Endothelial cell of umbilical vein (primary cell): ENCODE measurements at regions not wholly inside any gene's neighbourhood (a gene's known extent, or its start where the extent isn't known, plus 50 kb on each side); places are given as distances from the start of the nearest gene placed in this dataset.

ENCODE experiments used
- EZH2 ChIP-seq: IDR thresholded peaks from 2 replicates; pipeline ENCODE4 v1.6.1; 2012; ENCODE audit warnings: borderline replicate concordance, low read depth, mild to moderate bottlenecking, moderate library complexity, low read length, inconsistent platforms; ENCODE audit not compliant: severe bottlenecking
- GATA2 ChIP-seq: IDR thresholded peaks from 2 replicates; pipeline ENCODE4 v1.7.0; 2011; ENCODE audit warnings: low read depth, mild to moderate bottlenecking, moderate library complexity, mixed read lengths, low read length; ENCODE audit not compliant: insufficient read length, insufficient read depth
- POLR2A ChIP-seq: IDR thresholded peaks from 2 replicates; pipeline ENCODE4 v1.6.1; 2012; ENCODE audit warnings: low read depth, mild to moderate bottlenecking, control low read depth, low read length
- POLR2AphosphoS5 ChIP-seq: IDR thresholded peaks from 2 replicates; pipeline ENCODE4 v1.6.1; 2012; ENCODE audit warnings: low read depth, mild to moderate bottlenecking, control low read depth, low read length, moderate library complexity; ENCODE audit not compliant: insufficient read depth
- TF ChIP-seq, protein P1 (sequence below): IDR thresholded peaks from 2 replicates; pipeline ENCODE4 v1.6.1; 2011; ENCODE audit not compliant: insufficient read depth, insufficient read length
- TF ChIP-seq, protein P2 (sequence below), 2 donors: IDR thresholded peaks; 1 replicate in 1 of 2; 2 replicates in 1 of 2; pipeline ENCODE4 v1.5.1; 2011; ENCODE audit warnings: low read length in 2 of 2, mild to moderate bottlenecking in 2 of 2, moderate library complexity in 2 of 2, control low read depth in 1 of 2, inconsistent platforms in 1 of 2, low read depth in 1 of 2; ENCODE audit not compliant: insufficient read depth in 1 of 2; ENCODE audit errors: extremely low read depth in 1 of 2

GRCh38 chr1:201625851-201626251 is 86.9 kb downstream of the NAV1 start:
- TF ChIP-seq, protein P1, sequence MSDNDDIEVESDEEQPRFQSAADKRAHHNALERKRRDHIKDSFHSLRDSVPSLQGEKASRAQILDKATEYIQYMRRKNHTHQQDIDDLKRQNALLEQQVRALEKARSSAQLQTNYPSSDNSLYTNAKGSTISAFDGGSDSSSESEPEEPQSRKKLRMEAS, result no peak
- TF ChIP-seq POLR2AphosphoS5 (no peak), POLR2A (no peak), GATA2 (no peak), EZH2 (no peak)
- TF ChIP-seq, protein P2, sequence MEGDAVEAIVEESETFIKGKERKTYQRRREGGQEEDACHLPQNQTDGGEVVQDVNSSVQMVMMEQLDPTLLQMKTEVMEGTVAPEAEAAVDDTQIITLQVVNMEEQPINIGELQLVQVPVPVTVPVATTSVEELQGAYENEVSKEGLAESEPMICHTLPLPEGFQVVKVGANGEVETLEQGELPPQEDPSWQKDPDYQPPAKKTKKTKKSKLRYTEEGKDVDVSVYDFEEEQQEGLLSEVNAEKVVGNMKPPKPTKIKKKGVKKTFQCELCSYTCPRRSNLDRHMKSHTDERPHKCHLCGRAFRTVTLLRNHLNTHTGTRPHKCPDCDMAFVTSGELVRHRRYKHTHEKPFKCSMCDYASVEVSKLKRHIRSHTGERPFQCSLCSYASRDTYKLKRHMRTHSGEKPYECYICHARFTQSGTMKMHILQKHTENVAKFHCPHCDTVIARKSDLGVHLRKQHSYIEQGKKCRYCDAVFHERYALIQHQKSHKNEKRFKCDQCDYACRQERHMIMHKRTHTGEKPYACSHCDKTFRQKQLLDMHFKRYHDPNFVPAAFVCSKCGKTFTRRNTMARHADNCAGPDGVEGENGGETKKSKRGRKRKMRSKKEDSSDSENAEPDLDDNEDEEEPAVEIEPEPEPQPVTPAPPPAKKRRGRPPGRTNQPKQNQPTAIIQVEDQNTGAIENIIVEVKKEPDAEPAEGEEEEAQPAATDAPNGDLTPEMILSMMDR (IDR thresholded peaks at IDR 0.05; ENCODE audit: extremely low read depth in 1 of 2, insufficient read depth in 1 of 2, low read depth in 1 of 2, low read length in 2 of 2), result no peak
